H1 (cell line): ENCODE measurements at regions not wholly inside any gene's neighbourhood (a gene's known extent, or its start where the extent isn't known, plus 50 kb on each side); places are given as distances from the start of the nearest gene placed in this dataset.

Source experiments
- CTCF ChIA-PET: fragments of 300-600 bp; sonication (Branson Sonifier 250); formaldehyde crosslinking; loops from one replicate; lab custom pipeline; 2021; ENCODE audit not compliant: partially characterized antibody; lab: Charles Lee
- POLR2A ChIA-PET: fragments of 300-600 bp; sonication (Branson Sonifier 250); formaldehyde crosslinking; loops from one replicate; lab custom pipeline; 2021; ENCODE audit warnings: inconsistent platforms; ENCODE audit not compliant: partially characterized antibody; lab: Charles Lee
- DNase-seq, 2 experiments: peaks; one replicate each; pipeline versions ENCODE4 v3.0.0 to v3.0.0-alpha.2; 2010 to 2022; ENCODE audit warnings: low spot score in 2 of 2, low read depth in 1 of 2, mixed read lengths in 1 of 2
- FAIRE-seq: peaks from 2 replicates; lab custom pipeline; 2011; peaks lifted over from hg19 to GRCh38; lab: Jason Lieb, UNC
- H2AFZ ChIP-seq: 2 replicates; pipeline ENCODE4 v1.8.1; 2012; ENCODE audit warnings: low read length, inconsistent platforms
- H2AK5ac ChIP-seq: 2 replicates; pipeline ENCODE4 v1.6.1; 2013; ENCODE audit warnings: low read depth, low read length
- H2BK120ac ChIP-seq: replicated peaks from 2 replicates; pipeline ENCODE3; 2013; ENCODE audit warnings: low read depth, low read length, inconsistent platforms
- H2BK12ac ChIP-seq: 2 replicates; pipeline ENCODE4 v1.6.1; 2013; ENCODE audit warnings: low read depth, low read length
- H2BK15ac ChIP-seq: 2 replicates; pipeline ENCODE4 v1.6.1; 2013; ENCODE audit warnings: low read length
- H2BK20ac ChIP-seq: 2 replicates; pipeline ENCODE4 v1.6.1; 2013; ENCODE audit warnings: low read length
- H2BK5ac ChIP-seq: 2 replicates; pipeline ENCODE4 v1.6.1; 2013; ENCODE audit warnings: low read depth, low read length
- H3K14ac ChIP-seq: 2 replicates; pipeline ENCODE4 v1.6.1; 2013; ENCODE audit warnings: inconsistent platforms; ENCODE audit not compliant: insufficient read length
- H3K18ac ChIP-seq: 2 replicates; pipeline ENCODE4 v1.6.1; 2013; ENCODE audit warnings: low read length; ENCODE audit errors: extremely low read depth
- H3K23ac ChIP-seq: 2 replicates; pipeline ENCODE4 v1.6.1; 2013; ENCODE audit warnings: inconsistent platforms; ENCODE audit not compliant: insufficient read length
- H3K23me2 ChIP-seq: 2 replicates; pipeline ENCODE4 v1.6.1; 2013; ENCODE audit warnings: low read depth, low read length
- H3K27ac ChIP-seq: 2 replicates; pipeline ENCODE4 v1.6.1; 2011; ENCODE audit warnings: low read depth, low read length, inconsistent platforms
- H3K27me3 ChIP-seq, 4 experiments: replicated peaks in 1 of 4; 1 replicate in 1 of 4; 2 replicates in 3 of 4; pipeline versions ENCODE4 v1.6.1 to v1.8.1; 2011 to 2013; ENCODE audit warnings: low read length in 3 of 4, mild to moderate bottlenecking in 3 of 4, inconsistent platforms in 2 of 4, mixed read lengths in 2 of 4, moderate library complexity in 1 of 4; ENCODE audit not compliant: control insufficient read depth in 3 of 4, insufficient read depth in 3 of 4; ENCODE audit errors: extremely low read depth in 1 of 4
- H3K36me3 ChIP-seq, 4 experiments: 2 replicates each; pipeline versions ENCODE4 v1.6.1 to v1.8.1; 2011 to 2013; ENCODE audit warnings: mild to moderate bottlenecking in 4 of 4, low read length in 3 of 4, moderate library complexity in 2 of 4, control low read depth in 1 of 4, inconsistent platforms in 1 of 4; ENCODE audit not compliant: insufficient read depth in 4 of 4, control insufficient read depth in 2 of 4
- H3K4ac ChIP-seq: replicated peaks from 2 replicates; pipeline ENCODE3; 2013; ENCODE audit warnings: low read length, low read depth, mixed read lengths, inconsistent platforms; ENCODE audit not compliant: insufficient read length
- H3K4me1 ChIP-seq, 4 experiments: replicated peaks in 1 of 4; 1 replicate in 1 of 4; 2 replicates in 3 of 4; pipeline versions ENCODE4 v1.6.1 to v1.8.1; 2011 to 2013; ENCODE audit warnings: low read length in 3 of 4, inconsistent platforms in 2 of 4, mixed read lengths in 1 of 4; ENCODE audit not compliant: insufficient read depth in 4 of 4, control insufficient read depth in 3 of 4
- H3K4me2 ChIP-seq, 2 experiments: 2 replicates each; pipeline versions ENCODE4 v1.6.1 to v1.8.1; 2011 to 2013; ENCODE audit warnings: low read depth in 2 of 2, low read length in 2 of 2, control low read depth in 1 of 2, inconsistent platforms in 1 of 2, mild to moderate bottlenecking in 1 of 2; ENCODE audit not compliant: insufficient read depth in 1 of 2
- H3K4me3 ChIP-seq, 4 experiments: fragments of 200-600, 300-600 bp in 1 of 4; sonication (generic), shearing (Covaris generic), sonication (Bioruptor Twin) in 1 of 4; 2 replicates each; pipeline versions ENCODE4 v1.5.1 to v1.8.1; 2011 to 2016; ENCODE audit warnings: low read length in 4 of 4, low read depth in 3 of 4, control low read depth in 2 of 4, inconsistent platforms in 2 of 4, mild to moderate bottlenecking in 2 of 4, mixed read lengths in 1 of 4, moderate library complexity in 1 of 4; ENCODE audit not compliant: insufficient read depth in 2 of 4; ENCODE audit errors: extremely low read depth in 1 of 4
- H3K56ac ChIP-seq: replicated peaks from 2 replicates; pipeline ENCODE3; 2013; ENCODE audit warnings: low read depth, mild to moderate bottlenecking, mixed read lengths, low read length, inconsistent platforms; ENCODE audit not compliant: insufficient read length
- H3K79me1 ChIP-seq: 2 replicates; pipeline ENCODE4 v1.6.1; 2013; ENCODE audit warnings: low read depth, low read length, control low read depth
- H3K79me2 ChIP-seq, 2 experiments: 2 replicates each; pipeline versions ENCODE4 v1.6.1 to v1.8.1; 2012 to 2013; ENCODE audit warnings: low read length in 2 of 2, mild to moderate bottlenecking in 2 of 2, inconsistent platforms in 1 of 2; ENCODE audit not compliant: insufficient read depth in 2 of 2, control insufficient read depth in 1 of 2
- H3K9ac ChIP-seq, 4 experiments: replicated peaks in 1 of 4; 1 replicate in 1 of 4; 2 replicates in 3 of 4; pipeline versions ENCODE4 v1.6.1 to v1.8.1; 2011 to 2013; ENCODE audit warnings: low read depth in 3 of 4, low read length in 3 of 4, control low read depth in 2 of 4, mild to moderate bottlenecking in 2 of 4, moderate library complexity in 2 of 4, inconsistent platforms in 1 of 4; ENCODE audit errors: extremely low read depth in 1 of 4
- H3K9me3 ChIP-seq, 2 experiments: 2 replicates each; pipeline versions ENCODE4 v1.6.1 to v1.8.1; 2012 to 2013; ENCODE audit warnings: mild to moderate bottlenecking in 2 of 2, moderate library complexity in 2 of 2, control low read depth in 1 of 2, inconsistent platforms in 1 of 2, low read depth in 1 of 2, low read length in 1 of 2, mixed read lengths in 1 of 2; ENCODE audit not compliant: insufficient read depth in 2 of 2
- H4K20me1 ChIP-seq, 2 experiments: replicated peaks in 1 of 2; 2 replicates each; pipeline versions ENCODE3 to v1.8.1; 2011 to 2013; ENCODE audit warnings: inconsistent platforms in 2 of 2, low read length in 2 of 2, mild to moderate bottlenecking in 1 of 2; ENCODE audit not compliant: insufficient read depth in 2 of 2, control insufficient read depth in 1 of 2
- H4K5ac ChIP-seq: 2 replicates; pipeline ENCODE4 v1.6.1; 2013; ENCODE audit warnings: low read length, low read depth, mixed read lengths, inconsistent platforms; ENCODE audit not compliant: insufficient read length
- H4K8ac ChIP-seq: 2 replicates; pipeline ENCODE4 v1.8.0; 2013; ENCODE audit warnings: mild to moderate bottlenecking, moderate library complexity, low read length, inconsistent platforms; ENCODE audit not compliant: insufficient read depth; ENCODE audit errors: extremely low read depth
- H4K91ac ChIP-seq: replicated peaks from 2 replicates; pipeline ENCODE3; 2013; ENCODE audit warnings: low read length, mixed read lengths, inconsistent platforms; ENCODE audit not compliant: insufficient read length
- CREB1 ChIP-seq: IDR thresholded peaks from 2 replicates; pipeline ENCODE4 v1.6.1; 2012; ENCODE audit warnings: inconsistent platforms
- E2F6 ChIP-seq: IDR thresholded peaks from 2 replicates; pipeline ENCODE4 v1.6.1; 2012; ENCODE audit warnings: inconsistent platforms
- EP300 ChIP-seq, 2 experiments: IDR thresholded peaks; 1 replicate in 1 of 2; 2 replicates in 1 of 2; pipeline ENCODE4 v1.6.1; 2011 to 2012; ENCODE audit warnings: low read depth in 2 of 2, low read length in 2 of 2, mild to moderate bottlenecking in 2 of 2, borderline replicate concordance in 1 of 2, inconsistent platforms in 1 of 2, moderate library complexity in 1 of 2
- FOSL1 ChIP-seq: IDR thresholded peaks from 2 replicates; pipeline ENCODE4 v1.6.1; 2011; ENCODE audit warnings: mild to moderate bottlenecking, low read depth, low read length, moderate library complexity; ENCODE audit not compliant: insufficient read depth
- GABPA ChIP-seq: IDR thresholded peaks from 2 replicates; pipeline ENCODE4 v1.6.1; 2011; ENCODE audit warnings: mild to moderate bottlenecking, low read length, moderate library complexity, borderline replicate concordance; ENCODE audit not compliant: insufficient read depth
- JUN ChIP-seq: IDR thresholded peaks from 2 replicates; pipeline ENCODE4 v1.6.1; 2011; ENCODE audit warnings: low read depth, mild to moderate bottlenecking, improper control_type of control experiment, low read length
- KDM1A ChIP-seq: fragments of 200-600, 300-600 bp; sonication (generic); IDR thresholded peaks from 2 replicates; pipeline ENCODE4 v1.7.1; 2016; ENCODE audit warnings: mild to moderate bottlenecking, low read length, borderline replicate concordance
- KDM4A ChIP-seq: IDR thresholded peaks from one replicate; pipeline ENCODE4 v1.7.1; 2012; ENCODE audit warnings: low read depth, mild to moderate bottlenecking, moderate library complexity, low read length, inconsistent platforms; ENCODE audit not compliant: severe bottlenecking
- MAX ChIP-seq: IDR thresholded peaks from 2 replicates; pipeline ENCODE4 v1.6.1; 2012; ENCODE audit warnings: inconsistent platforms
- NRF1 ChIP-seq: IDR thresholded peaks from 2 replicates; pipeline ENCODE4 v1.6.1; 2011; ENCODE audit warnings: mild to moderate bottlenecking, low read depth, low read length, improper control_type of control experiment
- PHF8 ChIP-seq: fragments of 200-600 bp; sonication (generic); conservative IDR thresholded peaks from 2 replicates; pipeline ENCODE4 v1.7.1; 2012; ENCODE audit warnings: low read depth, mild to moderate bottlenecking, inconsistent platforms, low read length, moderate library complexity
- RNF2 ChIP-seq: fragments of 200-900, 300-1000 bp; sonication (generic); IDR thresholded peaks from 2 replicates; pipeline ENCODE4 v1.7.1; 2016; ENCODE audit warnings: borderline replicate concordance, low read depth, mild to moderate bottlenecking, antibody characterized with exemption, low read length; ENCODE audit not compliant: poor library complexity, severe bottlenecking; ENCODE audit errors: missing control alignments
- SAP30 ChIP-seq: fragments of 300-600 bp; sonication (generic); IDR thresholded peaks from 2 replicates; pipeline ENCODE4 v1.7.1; 2012; ENCODE audit warnings: low read length, moderate library complexity, mild to moderate bottlenecking, inconsistent platforms; ENCODE audit not compliant: insufficient read depth, insufficient replicate concordance
- WGBS, 2 experiments: shearing (Covaris generic) in 1 of 2; methylation state at CpG; one replicate each; pipeline versions ENCODE4 v1.1.6 to v1.1.7; 2013 to 2015; ENCODE audit warnings: low lambda C conversion rate in 2 of 2, mixed read lengths in 2 of 2, inconsistent platforms in 1 of 2, low coverage in 1 of 2, missing lambda C conversion rate in 1 of 2; ENCODE audit not compliant: insufficient replicate concordance in 2 of 2, insufficient coverage in 1 of 2, insufficient read length in 1 of 2; ENCODE audit errors: extremely low coverage in 1 of 2, missing lambda C conversion rate in 1 of 2; 5-methylcytosine and 5-hydroxymethylcytosine counted together

- Histone ChIP-seq H3K9ac (no peak overlapping the region), H2BK15ac (no peak overlapping the region), H3K23ac (no peak overlapping the region), H2AK5ac (no peak overlapping the region), H4K91ac (no peak overlapping the region), H3K27ac (no peak overlapping the region), H3K79me1 (no peaks in the 10 kb centered on the region), H3K23me2 (no peaks in the 10 kb centered on the region), H3K4me2 (no peak overlapping the region), H2BK20ac (no peak overlapping the region), H3K4me1 (peaks cover 0 to 24% (median 7%) of the 10 kb centered on the region in 4 experiments; a peak in 4 of 7 replicates), H3K27me3 (no peaks in the 10 kb centered on the region), H4K5ac (no peak overlapping the region), H3K4me3 (no peak overlapping the region)
- 96% methylated on average over 2 of the region's 2 CpGs; no CpG with 5 or more reads in 1 of the 2 experiments for WGBS, 2 experiments
- POLR2A ChIA-PET, result no interaction called here
- no peak for DNase-seq
- FAIRE-seq, result no peak
- TF ChIP-seq RNF2 (no peak), JUN (no peak), NRF1 (no peak), KDM4A (no peak), MAX (no peak), EP300 (IDR thresholded peaks at IDR 0.05; ENCODE audit: borderline replicate concordance in 1 of 2, low read depth in 2 of 2, low read length in 2 of 2) (no peak), GABPA (no peak), CREB1 (no peak), E2F6 (no peak), PHF8 (no peak), KDM1A (no peak), SAP30 (no peak), FOSL1 (no peak)
- TF ChIP-seq, all 59 proteins: peak for 0
- Histone ChIP-seq H2AFZ (no peak overlapping the region), H3K9me3 (no peaks in the 10 kb centered on the region), H2BK12ac (no peak overlapping the region), H4K20me1 (no peaks in the 10 kb centered on the region), H3K4ac (no peak overlapping the region), H3K56ac (no peak overlapping the region), H3K18ac (no peak overlapping the region), H3K36me3 (no peaks in the 10 kb centered on the region), H2BK5ac (no peak overlapping the region), H2BK120ac (no peak overlapping the region), H4K8ac (no peak overlapping the region), H3K14ac (no peak overlapping the region), H3K79me2 (no peaks in the 10 kb centered on the region)
- CTCF ChIA-PET, result no interaction called here
Observed at GRCh38 chr4:55277011-55277410, 69.0 kb upstream of the SRD5A3 start.
